HG02642 (cell line): ENCODE measurements at regions not wholly inside any gene's neighbourhood (a gene's known extent, or its start where the extent isn't known, plus 50 kb on each side); places are given as distances from the start of the nearest gene placed in this dataset.

ENCODE experiments used
- ATAC-seq: cut with Tn5 transposase; IDR thresholded peaks from one replicate; pipeline ENCODE4 v1.9.1; 2021; ENCODE audit warnings: mild to moderate bottlenecking; ENCODE audit not compliant: unreplicated experiment, poor library complexity

DNA sequence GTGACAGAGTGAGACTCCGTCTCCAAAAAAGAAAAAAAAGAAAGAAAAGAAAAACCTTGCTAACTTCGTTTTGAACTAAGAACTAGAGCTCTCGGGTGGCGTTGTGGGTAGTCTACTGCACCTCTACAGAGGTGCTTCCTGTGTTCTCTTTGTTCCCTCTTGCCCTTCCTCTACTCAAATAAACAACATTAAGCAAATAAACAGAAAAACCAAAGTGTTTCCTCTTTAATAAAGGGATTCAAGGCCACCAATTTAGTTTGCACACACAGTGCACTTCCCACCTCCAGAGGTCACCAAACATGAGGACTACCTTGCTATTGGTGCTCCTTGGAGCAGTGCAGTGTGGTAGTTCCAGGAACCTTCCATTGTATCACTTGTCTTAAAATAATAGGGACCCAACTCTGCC, 354.2 kb upstream of the TBL1XR1 start:
- ATAC-seq: no peak

DNA sequence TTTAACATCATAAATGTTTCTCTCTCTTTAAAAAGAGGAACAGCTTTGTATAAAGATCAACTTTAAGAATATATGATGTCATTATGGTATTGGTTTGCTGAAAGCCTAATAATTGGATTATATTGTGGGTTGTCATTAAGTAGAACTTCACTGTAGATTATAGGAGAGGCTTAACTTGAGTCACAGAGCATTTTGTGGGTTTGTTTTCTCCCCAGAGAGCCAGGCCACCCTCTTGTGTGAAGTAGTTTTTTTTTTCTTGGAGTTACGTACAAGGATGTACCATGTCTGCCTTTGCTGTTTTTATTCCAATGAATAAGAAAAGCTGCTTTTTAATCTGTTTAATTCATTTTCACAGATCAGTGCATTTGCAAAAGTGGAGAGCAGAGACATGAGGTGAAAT, 354.8 kb upstream of the TBL1XR1 start:
- no peak for ATAC-seq

DNA sequence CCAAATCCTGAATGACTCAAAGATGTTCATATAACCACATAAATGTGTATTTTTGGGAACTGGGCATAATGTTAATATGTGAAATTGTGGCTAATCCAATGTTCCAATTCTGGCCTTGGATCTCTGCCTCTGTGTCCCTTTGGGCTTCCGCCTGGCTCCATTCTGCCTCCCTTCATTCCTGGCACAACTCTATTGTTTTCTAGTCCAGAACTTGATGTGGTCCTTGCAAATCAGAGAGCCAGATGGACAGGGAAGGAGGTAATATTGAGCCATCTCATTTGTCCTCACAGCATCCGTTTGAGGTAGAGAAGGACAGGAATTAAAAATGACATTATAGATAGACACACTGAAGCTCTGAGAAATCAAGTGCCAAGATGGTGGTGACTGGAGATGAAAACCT, 355.7 kb upstream of the TBL1XR1 start:
- ATAC-seq: no peak

DNA sequence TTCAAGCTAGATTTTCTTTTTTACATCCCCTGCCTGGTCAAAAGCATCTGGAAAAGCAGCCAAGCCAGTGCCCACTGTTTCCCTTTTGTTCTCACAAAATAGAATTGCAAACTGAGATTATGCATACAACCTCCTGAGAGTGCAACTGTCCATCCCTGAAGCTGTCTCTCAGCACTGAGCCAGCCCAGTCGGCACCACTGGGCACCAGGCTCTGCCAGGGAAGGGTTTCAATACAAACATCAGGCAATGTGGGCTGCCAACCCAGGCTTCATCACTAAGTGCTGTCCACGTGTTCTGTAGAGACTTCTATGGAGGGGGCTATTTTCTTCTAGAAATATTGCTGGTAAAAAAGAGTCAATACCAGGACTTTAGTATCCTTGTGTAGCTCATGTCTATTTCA, 356.3 kb upstream of the TBL1XR1 start:
- ATAC-seq: no peak

DNA sequence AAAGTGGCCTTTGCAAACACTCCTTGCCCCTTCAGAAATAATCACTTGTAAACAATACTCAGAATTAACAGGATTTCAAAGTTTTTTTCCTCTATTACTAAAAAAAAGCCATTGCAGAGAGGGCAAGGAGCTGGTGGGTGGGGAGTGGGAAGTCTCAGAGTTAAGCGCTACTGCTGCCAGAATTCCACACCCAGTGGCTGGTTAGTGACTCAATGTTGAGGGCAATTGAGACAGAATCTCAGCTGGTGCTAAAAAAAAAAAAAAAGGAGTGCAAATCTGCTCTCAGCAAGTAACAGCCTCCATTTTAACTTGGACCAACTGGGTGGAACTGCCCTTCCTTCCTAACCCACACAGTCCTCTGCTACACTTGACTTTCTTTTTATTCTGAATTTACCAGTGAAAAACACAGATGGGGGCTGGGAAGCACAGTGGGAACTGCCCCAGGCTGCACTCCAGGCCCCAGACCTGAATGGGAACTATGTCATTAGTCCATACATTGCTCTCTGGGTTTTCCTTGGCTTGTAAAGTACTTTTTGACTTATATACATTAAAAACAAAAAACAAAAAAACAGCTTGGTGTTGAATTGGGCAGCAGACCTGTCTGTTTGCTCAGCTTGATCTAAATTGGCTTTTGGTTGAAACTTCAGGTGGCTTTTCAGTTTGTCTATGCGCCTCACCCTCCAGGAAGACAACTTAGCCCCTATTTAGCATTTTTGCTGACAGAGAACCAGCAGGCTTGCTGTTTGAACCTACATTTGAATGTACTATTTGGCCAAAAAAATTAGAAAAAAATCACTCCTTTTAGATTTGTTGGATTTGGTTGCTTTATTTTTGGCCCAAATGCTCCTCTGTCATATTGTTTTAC, 357.8 kb upstream of the TBL1XR1 start:
- no peak for ATAC-seq

DNA sequence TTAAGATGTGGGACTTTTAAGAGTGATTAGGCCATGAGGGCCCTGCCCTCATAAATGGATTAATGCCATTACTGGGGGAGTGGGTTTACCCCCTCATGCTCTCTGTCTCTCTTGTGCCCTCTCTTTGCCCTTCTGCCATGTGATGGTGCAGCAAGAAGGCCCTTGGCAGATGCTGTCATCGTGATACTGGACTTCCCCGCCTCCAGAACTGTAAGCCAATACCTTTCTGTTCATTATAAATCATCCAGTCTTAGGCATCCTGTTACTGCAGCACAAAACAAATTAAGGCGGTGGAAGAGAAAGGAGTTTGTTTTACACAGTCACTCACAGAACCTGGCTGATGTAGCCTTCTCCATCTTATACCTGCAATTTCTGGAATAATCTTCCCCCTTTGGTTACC, 360.3 kb upstream of the TBL1XR1 start:
- no peak for ATAC-seq

DNA sequence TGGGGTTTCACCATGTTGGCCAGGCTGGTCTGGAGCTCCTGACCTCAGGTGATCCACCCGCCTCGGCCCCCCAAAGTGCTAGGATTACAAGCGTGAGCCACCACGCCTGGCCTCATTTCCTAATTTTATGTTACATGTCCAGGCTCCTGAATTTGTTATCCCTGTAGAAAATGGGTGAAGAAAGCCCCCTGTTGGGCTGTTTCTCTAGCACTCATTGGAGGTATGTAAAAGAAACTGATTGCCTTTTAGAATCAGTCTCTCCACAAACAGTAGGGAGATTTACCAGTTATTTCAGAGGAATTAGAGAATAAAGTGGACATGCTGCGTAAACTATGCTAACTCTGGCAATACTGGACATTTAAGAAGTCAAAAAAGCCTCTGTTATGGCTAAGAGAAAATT, 364.1 kb upstream of the TBL1XR1 start:
- ATAC-seq: no peak

DNA sequence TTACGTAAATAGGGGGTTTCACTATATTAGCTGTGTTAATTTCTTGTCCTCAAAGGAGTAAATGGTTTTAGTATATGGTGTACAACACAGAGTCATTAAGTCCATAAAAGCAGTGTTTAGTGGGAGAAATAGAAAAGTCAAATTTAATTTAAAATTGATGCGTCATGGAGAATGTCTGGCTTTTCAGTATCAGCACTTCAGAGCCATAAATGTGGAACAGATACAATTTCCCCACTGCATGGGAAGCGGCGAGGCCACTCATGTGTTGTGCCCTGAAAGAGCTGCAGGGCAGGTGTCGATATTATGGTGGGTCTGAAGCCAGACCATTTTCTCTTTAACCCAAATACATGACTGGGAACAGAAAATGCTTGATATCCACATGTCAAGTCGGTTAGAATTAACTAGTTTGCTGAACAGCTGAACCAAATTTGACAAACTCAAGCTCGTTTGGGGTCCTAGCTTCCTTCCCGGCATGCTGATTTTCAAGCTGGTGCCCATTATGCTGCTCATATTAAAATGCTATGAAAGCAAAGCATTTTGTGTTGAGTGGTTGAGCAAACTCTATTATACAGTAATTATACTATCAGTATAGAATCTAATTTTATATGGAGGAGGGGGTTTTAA, 364.6 kb upstream of the TBL1XR1 start:
- ATAC-seq: no peak

DNA sequence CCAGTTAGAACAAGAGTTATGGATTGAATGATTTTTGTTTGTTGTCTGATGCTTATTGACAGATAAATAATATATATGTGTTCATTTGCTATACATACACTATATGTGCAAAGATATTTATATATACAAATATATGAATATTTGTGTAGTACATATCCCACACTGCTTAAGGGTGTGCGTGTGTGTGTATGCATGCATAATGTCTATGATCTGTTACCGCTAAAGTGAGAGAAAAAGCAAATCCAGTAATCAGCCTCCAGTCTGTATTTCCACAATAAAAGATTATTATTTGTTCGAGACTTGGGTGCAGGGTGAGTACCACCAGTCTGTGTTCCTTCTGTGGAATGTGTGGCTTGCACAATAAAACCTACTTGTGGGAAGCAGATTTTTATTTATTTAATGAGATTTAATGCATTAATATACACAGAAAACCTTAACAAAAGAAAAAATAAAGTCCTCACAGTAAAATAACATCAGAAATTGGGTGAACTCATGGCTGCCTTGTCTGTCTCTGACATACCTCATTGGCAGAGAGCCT, 366.0 kb upstream of the TBL1XR1 start:
- ATAC-seq: no peak

DNA sequence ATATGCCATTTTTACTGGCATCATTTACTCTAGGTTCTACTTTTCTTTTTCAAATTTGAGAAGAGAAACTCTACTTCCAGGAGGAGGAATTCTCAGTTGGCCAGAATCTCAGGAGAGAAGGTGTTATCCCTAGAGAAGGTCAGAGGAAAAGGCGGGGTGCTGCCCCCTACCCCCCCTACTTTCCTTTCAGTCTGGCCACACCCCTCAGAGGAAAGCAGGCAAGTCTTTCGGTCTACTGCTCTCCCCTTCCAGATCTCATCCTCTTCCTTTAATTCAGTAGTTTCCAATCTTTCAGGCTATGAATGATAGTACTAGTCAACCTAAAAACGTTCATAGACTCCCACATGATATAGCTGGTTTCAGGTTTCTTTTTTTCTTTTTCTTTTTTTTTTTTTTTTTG, 366.5 kb upstream of the TBL1XR1 start:
- ATAC-seq: no peak

DNA sequence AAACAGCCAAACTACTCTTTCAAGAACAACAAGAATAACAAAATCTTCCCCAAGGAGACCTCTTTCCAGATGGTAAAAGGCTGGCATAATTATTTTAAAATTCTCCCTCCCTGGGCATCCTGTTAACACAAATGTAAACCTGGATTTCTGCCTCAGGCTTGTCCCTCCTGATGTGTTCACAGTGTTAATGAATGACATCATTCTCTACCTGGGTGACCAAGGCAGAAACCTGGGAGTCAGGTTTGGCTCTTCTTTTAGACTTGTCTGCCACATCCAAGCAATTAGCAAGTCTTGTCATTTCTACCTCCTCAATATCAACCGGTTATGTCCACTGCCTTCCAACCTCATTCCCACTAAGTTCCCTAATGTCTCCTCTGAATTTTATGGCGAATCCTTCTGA, 368.7 kb upstream of the TBL1XR1 start:
- no peak for ATAC-seq

DNA sequence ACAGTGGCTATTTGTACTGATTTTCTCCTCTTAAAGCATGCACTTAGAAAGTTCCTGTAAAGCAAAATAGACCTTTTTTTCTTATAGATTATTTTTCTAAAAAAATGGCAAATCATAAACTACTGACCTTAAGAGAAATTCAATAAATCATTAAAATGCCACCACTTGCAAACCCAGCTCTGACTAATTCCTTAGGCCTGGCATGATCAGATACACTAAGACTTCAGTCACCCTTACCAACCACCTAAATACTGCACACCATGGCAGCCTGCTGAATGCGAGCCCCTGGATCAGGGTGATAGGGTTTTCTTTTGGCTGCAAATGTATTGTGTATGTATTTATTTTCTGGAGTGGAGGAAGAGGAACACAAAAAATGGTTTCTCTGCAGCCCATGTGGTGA, 370.6 kb upstream of the TBL1XR1 start:
- no peak for ATAC-seq

DNA sequence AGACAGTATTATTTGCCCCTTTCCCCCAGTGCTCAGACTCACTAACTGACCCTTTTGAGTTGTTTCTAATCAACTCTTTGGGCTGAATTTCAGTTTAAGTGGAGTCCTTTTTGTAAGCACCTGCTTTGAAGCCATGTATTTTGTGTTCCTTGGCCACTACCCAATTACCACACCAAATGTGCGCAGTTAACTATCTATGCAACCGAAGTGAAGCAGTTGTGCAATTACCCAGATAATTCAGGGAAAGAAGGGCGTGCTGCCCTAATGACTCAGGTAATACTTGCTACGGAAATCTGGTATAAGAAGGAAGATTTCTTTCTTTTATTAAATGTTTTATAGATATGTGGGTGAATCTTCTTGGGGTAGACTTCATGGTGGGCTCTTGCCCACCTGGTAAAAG, 371.9 kb upstream of the TBL1XR1 start:
- no peak for ATAC-seq

DNA sequence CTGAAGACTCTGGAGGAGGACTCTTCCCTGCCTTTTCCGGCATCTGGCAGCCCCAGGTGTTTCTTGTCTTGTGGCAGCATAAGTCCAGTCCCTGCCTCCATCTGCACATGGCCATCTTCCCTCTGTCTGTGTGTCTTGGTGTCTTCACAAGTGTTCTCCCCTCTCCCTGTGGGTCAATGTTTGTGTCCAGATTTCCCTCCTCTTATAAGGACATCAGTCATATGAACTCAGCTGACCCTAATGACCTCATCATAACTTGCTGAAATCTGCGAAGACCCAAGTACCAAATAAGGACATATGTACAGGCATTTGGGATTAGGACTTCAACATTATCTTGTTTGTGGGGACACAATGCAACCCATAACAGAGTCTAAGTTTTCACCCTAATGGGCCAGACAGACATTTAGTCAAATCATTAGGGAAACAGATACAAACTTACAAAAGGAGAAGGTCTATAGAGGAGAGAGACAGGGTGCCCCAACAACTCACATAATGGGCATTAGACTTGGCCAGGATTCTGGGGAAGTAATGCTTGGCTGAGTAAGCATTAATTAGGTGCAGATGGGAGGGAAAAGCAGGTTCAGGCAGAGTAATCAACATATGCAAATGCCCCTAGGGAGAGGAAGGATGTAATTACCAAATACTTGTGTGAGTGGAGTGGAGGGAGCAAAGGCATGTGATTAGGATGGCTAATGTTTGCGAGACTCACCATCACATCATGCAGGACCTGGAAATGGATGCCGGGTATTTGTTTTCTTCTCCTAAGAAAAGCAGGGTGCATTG, 372.8 kb upstream of the TBL1XR1 start:
- ATAC-seq: no peak

DNA sequence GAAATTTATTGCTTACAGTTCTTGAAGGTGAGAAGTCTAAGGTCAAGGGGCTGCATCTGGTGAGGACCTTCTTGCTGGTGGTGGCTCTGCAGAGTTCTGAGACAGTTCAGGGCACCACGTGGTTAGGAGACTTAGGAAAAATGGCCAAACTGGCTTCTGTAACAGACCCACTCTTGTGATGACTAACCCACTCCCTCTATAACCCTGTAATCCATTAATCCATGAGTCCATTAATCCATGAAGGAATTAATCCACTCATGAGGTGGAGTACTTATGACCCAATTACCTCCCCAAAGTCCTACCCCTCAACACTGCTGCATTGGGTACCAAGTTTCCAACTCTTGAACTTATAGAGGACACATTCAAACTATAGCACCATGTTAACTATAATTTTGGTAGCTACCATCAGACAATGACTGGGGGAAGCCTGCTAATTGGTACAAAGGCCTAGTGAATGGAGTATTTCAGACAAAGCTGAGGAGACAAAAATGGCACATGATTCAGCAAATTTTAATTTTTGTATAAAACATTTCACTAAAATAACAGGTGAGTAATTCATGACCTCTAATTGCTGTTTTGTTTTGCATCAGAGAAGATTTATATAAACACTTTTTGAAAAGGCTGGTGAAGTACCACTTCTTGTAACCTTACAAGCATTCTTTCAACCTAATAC, 374.1 kb upstream of the TBL1XR1 start:
- no peak for ATAC-seq

DNA sequence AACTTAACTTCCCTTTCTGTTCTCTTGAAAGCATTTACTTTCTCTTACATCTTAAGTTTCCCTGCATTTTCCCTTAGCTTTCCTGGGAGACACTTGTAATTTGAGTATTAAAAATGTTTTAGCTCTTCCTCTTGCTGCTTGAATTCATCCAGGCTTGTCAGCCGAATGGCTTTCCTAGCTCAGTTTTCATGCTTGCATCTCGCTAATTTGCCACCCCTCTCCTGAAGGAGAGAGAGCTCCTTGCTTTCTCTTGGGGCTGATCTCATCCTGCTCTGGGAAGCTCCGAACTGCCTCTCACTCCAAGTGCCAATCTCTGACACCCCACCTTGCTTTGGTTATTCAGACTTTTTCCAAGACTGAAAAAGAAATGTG, 374.6 kb upstream of the TBL1XR1 start:
- no peak for ATAC-seq

DNA sequence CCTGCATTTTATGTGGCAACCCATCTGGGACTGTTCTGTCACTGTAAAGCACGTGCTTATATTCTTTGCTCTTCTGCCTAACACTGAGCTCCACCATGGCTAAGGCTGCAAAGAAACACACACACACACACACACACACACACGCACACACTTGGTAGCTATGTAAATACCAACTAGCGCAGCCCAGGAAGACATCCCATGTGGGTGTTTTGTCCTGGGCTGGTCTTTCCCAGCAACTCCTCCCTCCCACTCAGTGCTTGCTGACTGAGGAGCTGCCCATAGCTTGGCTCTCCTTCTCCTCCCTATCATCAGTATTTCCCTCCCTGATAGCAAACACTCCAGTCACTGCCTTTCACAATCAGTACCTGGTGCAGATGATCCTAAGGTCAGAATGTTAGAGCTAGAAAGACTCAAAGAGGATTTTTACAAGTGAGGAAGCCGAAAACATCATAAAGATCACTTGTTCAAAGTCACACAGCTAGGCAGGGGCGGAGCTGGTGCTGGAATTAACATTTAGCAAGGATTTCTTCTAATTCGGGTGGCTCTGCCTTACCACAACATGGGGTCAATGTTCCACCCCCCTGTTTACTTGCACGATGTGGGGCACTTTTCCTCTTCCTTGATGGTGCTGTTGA, 377.1 kb upstream of the TBL1XR1 start:
- ATAC-seq: no peak

DNA sequence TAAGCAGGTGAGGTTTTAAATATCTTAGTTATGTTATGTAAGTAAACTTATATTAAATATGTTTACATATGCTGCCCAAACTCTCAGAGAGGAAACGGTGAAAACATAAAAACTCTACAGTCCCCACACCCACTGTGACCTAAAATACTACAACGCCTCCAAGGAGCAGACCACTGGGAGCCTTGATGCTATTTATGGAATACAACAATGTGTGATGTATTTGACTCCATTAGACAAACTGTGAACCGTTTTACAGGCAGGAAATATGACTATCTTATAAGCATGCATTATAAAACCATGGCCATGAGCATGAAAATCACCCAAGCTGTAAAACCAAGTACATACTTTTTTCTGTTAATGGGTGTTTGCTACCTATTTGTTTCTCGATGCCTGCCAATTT, 379.5 kb upstream of the TBL1XR1 start:
- ATAC-seq: no peak

DNA sequence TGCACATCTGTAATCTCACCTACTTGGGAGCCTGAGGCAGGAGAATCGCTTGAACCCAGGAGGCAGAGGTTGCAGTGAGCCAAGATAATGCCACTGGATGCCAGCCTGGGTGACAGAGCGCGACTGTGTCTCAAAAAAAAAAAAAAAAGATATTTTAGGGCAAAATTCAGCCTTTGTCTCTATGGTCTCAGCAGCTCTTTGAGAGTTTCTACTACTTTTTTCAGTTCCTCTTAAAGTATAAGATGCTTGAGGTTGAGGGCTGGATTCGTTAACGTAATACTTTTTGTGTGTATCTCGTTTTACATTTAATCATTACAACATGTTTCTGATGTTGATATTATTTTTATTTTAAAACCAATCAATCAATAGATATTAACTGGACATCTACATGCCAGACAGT, 381.2 kb upstream of the TBL1XR1 start:
- no peak for ATAC-seq

DNA sequence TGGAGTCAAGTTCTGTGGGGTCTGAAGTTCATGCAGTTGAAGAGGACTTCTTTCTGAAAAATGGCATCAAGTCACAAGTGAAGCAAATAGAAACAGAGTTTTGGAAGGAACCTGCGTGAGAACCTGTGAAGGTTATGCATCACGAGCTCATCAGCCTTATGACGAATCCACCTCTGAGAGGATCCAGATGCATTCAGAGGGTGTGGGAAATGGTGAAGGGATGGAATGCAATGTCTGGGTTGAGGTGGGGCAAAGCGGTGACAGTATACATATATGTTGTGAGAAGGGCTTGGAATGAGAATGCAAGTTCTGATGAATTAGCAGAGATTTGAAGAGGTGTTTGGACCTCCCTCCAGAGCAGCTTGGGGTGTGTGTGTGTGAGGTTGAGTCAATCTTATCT, 382.1 kb upstream of the TBL1XR1 start:
- no peak for ATAC-seq
